GM19324 (cell line): ENCODE measurements at regions not wholly inside any gene's neighbourhood (a gene's known extent, or its start where the extent isn't known, plus 50 kb on each side); places are given as distances from the start of the nearest gene placed in this dataset.

Experiments
- ATAC-seq: cut with Tn5 transposase; IDR thresholded peaks from one replicate; pipeline ENCODE4 v1.9.1; 2021; ENCODE audit warnings: mild to moderate bottlenecking, moderate library complexity; ENCODE audit not compliant: unreplicated experiment, low FRiP score

- ATAC-seq, result no peak
Measured at GRCh38 chr1:244217711-244218110, 166.6 kb downstream of the ZBTB18 start.

- no peak for ATAC-seq
Measured at GRCh38 chr1:244218220-244218619, 167.1 kb downstream of the ZBTB18 start.

GRCh38 chr1:244219149-244219548, 168.1 kb downstream of the ZBTB18 start:
- ATAC-seq, result no peak

GRCh38 chr1:244219802-244220201, 168.7 kb downstream of the ZBTB18 start:
- no peak for ATAC-seq

GRCh38 chr1:244220410-244220809, 169.3 kb downstream of the ZBTB18 start:
- no peak for ATAC-seq

- no peak for ATAC-seq
Measured at GRCh38 chr1:244221991-244222390, 170.9 kb downstream of the ZBTB18 start.

- no peak for ATAC-seq
Measured at GRCh38 chr1:244224487-244225430, 173.7 kb downstream of the ZBTB18 start.

- ATAC-seq, result no peak
Measured at GRCh38 chr1:244226435-244226834, 175.4 kb downstream of the ZBTB18 start.

GRCh38 chr1:244230470-244230869, 179.4 kb downstream of the ZBTB18 start:
- no peak for ATAC-seq

- ATAC-seq, result no peak
Measured at GRCh38 chr1:244231193-244231571, 180.1 kb downstream of the ZBTB18 start.

- no peak for ATAC-seq
Measured at GRCh38 chr1:244231572-244232315, 180.7 kb downstream of the ZBTB18 start.

GRCh38 chr1:244234009-244234643, 183.0 kb downstream of the ZBTB18 start:
- ATAC-seq, result no peak

GRCh38 chr1:244235157-244235556, 184.1 kb downstream of the ZBTB18 start:
- no peak for ATAC-seq

- no peak for ATAC-seq
Measured at GRCh38 chr1:244236101-244236500, 185.0 kb downstream of the ZBTB18 start.

GRCh38 chr1:244236721-244237120, 185.6 kb downstream of the ZBTB18 start:
- ATAC-seq, result no peak

GRCh38 chr1:244237445-244237844, 186.4 kb downstream of the ZBTB18 start:
- ATAC-seq, result no peak

- peak; percentile 70 for ATAC-seq
Measured at GRCh38 chr1:244239261-244239770, 188.2 kb downstream of the ZBTB18 start.

- ATAC-seq, result no peak
Measured at GRCh38 chr1:244241438-244241837, 190.4 kb downstream of the ZBTB18 start.

GRCh38 chr1:244242446-244242845, 191.4 kb downstream of the ZBTB18 start:
- ATAC-seq, result peak; percentile 57

GRCh38 chr1:244246334-244246733, 195.3 kb downstream of the ZBTB18 start:
- ATAC-seq, result no peak

GRCh38 chr1:244248426-244248825, 197.3 kb downstream of the ZBTB18 start:
- ATAC-seq, result no peak
